Urothelium cell line (cell line): ENCODE measurements at regions not wholly inside any gene's neighbourhood (a gene's known extent, or its start where the extent isn't known, plus 50 kb on each side); places are given as distances from the start of the nearest gene placed in this dataset.
A peak's percentile ranks its signal among the peaks of the same experiment; 100 is the strongest.

Source experiments
- DNase-seq: peaks from one replicate; pipeline ENCODE4 v3.0.0; 2011; ENCODE audit warnings: low spot score, mixed read lengths
- FAIRE-seq: peaks from 2 replicates; lab custom pipeline; 2011; peaks lifted over from hg19 to GRCh38; lab: Jason Lieb, UNC

- FAIRE-seq (no peak), DNase-seq (no peak)
These were observed 305.4 kb upstream of the CDYL start for GRCh38 chr6:4470698-4471210.

DNA sequence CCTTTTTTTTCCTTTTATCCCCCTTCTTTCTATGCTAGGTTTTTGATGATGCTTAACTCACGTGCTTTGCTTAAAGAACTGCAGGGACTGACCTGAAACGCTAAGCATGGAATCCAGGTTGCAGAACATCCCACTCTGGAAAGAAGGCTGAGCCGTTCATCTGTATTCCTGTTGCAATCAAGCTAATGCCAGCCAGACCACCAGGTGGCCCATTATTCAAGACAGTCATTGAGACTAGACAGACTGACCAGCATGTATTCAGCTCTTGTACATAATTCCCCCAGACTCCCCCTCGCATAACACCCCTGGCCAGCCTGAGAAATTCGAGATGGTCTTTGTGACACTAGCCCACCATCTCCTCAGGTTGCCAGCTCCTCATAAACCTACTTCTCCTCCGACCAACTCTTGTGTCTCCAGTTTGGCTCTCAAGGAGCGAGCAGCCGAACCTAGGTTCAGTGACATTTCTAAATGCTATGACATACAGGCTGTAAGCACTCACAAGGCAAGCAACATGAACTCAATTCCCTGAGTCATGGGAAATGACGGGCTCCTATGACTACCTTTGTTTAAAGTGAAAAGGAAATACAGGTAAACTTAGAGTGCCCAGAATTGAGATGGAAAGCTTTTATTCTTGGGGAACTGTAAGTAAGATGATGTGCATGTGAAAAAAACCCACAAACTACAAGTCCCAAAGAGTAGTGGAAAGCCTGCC, 309.3 kb upstream of the CDYL start:
- no peak for DNase-seq
- no peak for FAIRE-seq

- DNase-seq, result no peak
- no peak for FAIRE-seq
These were observed 309.9 kb upstream of the CDYL start for GRCh38 chr6:4466261-4466660.

GRCh38 chr6:4464638-4465037, 311.6 kb upstream of the CDYL start:
- FAIRE-seq, result no peak
- DNase-seq, result no peak

DNA sequence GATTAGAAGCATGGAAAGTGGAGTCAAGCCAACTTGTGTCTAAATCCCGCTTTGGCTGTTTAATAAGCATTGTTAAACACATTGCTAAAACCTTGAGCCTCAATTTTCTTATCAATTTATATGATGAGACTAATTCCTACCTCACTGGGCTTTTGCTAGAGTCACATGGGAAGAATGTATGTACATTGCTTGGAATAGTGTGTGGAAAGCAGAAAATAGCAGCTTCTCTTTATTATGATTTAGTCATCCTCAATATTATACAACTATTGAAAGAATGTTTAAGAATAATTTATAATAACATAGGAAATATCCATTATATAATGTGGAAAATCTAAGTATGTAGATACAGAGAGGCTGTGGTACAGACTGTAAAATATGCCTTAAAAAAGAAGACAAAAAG, 313.0 kb upstream of the CDYL start:
- DNase-seq (no peak), FAIRE-seq (no peak)

- no peak for DNase-seq
- no peak for FAIRE-seq
These were observed 315.4 kb upstream of the CDYL start for GRCh38 chr6:4460586-4461475.

DNA sequence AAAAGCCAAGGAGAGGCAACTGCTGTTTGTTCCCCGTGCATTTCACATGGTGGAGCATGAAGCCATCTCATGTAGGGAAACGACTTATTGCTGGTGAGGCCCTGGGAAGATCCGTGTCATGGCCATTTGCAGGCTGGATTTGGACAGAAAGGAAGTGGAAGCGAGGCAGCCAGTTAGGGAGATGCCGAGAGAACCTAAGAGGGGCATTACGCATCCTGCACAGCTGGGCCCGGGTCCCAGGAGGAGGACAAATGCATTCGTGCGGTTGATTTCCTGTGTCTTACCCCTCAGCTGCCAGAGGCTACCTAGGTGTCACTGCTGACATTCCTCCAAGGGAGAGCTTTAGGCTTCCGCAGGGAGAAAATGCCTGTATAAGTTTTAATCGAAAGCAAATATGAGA, 316.2 kb upstream of the CDYL start:
- FAIRE-seq (no peak), DNase-seq (no peak)

DNA sequence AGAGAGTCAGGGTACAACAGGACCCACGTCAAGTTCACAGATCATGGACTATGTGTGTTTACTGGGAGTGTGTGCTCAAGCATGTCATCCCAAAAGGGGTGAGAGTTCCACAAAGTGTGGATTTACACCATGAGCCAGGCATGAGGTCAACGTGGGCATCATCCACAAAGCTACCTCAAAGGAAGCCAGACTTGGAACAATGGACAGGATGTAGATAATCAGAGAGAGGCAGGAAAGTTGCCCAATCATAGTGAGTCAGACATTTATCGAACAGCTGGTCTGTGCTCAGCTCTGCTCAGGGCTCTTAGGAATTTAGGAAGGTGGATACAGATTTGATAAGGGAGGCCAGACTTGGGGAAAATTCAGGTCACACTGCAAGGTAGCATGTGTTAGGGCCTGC, 317.2 kb upstream of the CDYL start:
- no peak for FAIRE-seq
- DNase-seq, result peak; percentile 70

GRCh38 chr6:4451718-4452117, 316.3 kb upstream of the ECI2 start:
- DNase-seq (no peak), FAIRE-seq (no peak)

GRCh38 chr6:4451081-4451480, 315.7 kb upstream of the ECI2 start:
- FAIRE-seq (no peak), DNase-seq (no peak)

GRCh38 chr6:4450237-4450636, 314.9 kb upstream of the ECI2 start:
- FAIRE-seq, result no peak
- DNase-seq, result no peak

DNA sequence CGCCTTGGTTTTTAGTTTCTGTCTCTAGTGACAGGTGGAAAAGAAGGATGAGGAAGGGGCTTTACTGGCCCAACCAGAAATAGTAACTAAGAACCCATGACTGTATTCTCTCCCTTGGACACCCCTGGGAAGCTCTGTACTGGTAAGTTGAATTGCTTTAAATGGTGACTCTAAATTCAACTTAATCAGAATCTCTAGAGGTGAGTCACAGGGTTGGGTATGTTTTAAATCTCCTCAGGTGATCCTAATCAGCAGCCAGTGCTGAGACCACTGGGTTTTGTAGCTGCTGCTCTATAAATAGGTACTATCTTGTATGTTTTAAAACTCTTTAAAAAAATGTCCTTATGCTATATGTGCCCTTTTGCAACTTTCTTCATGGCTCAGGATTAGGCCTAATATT, 314.0 kb upstream of the ECI2 start:
- no peak for FAIRE-seq
- DNase-seq, result no peak

DNA sequence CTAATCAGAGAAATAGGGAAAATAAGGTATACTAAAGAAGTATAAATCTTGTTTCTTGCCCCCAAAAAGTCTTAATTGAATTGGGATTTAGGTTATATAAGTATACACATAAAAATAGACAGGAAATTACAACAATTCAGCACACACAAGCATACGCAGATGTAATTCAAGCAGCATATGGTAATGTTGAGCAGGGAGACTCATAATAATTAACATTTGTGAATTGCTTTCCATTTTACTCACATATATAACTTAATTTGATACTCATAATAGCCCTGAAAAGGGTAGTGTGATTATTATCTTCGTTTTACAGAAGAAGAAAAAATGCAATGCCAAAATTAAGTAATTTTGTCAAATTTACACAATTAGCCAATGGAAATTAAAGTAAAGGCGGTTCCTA, 313.5 kb upstream of the ECI2 start:
- DNase-seq (no peak), FAIRE-seq (no peak)

- FAIRE-seq (no peak), DNase-seq (no peak)
These were observed 312.4 kb upstream of the ECI2 start for GRCh38 chr6:4447639-4448330.

DNA sequence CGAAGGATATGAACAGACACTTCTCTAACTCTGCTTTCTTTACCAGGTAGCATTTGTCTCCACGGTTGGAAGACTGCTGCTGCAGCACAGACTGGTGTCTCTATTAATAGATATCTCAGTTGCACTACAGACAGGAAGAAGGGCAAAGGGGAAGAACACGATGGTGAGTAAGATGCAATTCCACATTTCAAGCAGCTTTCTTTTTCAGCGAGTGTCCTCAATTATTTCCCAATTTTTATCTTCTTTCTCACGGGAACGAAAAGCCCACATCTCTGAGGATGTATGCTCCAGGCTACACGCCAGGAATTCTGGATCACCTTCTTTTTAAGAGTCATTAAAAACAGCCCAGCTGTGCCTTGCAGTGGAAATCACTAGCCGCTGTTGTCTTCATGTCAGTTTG, 311.6 kb upstream of the ECI2 start:
- FAIRE-seq (no peak), DNase-seq (no peak)

GRCh38 chr6:4441981-4442434, 306.6 kb upstream of the ECI2 start:
- no peak for FAIRE-seq
- no peak for DNase-seq

- no peak for DNase-seq
- no peak for FAIRE-seq
These were observed 303.8 kb upstream of the ECI2 start for GRCh38 chr6:4439159-4439558.

DNA sequence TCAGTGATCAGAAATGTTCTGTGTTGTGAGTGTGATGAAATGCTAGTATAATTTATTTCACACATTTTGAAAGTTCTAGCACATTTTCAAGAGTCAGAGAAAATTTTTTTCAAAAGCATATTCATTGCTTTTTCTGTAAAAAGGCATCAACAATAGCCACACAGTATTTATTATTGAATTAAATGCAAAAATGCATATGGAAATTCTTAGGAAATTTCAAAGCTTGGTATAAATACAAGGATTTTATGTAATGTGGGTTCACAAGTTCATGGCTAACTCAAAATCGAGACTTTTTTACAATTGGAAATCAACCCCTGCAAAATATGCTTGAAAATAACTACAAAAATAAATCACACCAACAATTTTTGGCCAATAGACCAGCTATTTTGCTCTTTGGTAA, 302.0 kb upstream of the ECI2 start:
- FAIRE-seq (no peak), DNase-seq (no peak)

DNA sequence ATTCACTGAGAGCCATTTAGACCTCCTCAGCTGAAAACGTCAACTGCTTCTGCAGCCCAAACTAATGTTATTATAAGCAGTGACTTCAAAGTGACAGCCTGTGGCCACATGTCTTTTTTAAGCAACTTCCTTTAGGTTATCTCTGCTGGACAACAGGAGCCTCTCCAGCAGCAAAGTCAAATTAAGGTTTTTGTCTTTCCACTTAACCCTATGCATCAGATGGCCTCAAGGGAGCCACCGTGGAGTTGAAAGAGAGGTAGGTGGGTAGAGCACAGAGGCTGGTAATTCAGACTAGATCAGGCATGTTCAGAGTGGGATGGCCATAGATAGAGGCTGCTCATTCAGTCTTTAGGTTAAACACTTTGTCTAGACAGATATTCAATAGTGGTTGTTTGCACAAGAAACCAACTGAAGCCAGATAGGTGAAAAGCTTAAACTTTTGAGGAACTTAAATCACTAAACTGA, 300.6 kb upstream of the ECI2 start:
- FAIRE-seq (no peak), DNase-seq (no peak)

DNA sequence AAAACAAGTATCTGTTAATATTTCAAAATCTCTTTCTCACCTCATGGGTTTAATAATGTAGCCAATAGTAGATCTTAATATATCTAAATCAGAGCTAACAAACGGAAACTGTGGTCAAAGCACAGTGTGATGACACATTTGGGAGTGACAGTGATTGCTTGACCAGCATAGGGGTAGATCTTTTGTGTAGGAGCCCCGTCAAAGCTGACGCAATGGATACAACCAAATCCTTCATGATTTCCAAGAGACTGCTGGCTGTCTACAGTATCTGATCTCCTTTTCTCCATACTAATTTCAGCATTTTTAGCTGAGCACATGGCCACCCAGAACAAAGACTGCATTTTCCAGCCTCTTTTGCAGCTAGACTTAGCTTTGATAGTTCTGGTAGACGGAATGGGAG, 299.3 kb upstream of the ECI2 start:
- DNase-seq, result no peak
- FAIRE-seq, result no peak

GRCh38 chr6:4433199-4433598, 297.8 kb upstream of the ECI2 start:
- no peak for FAIRE-seq
- DNase-seq, result no peak
